HK-2 (cell line): ENCODE measurements at regions not wholly inside any gene's neighbourhood (a gene's known extent, or its start where the extent isn't known, plus 50 kb on each side); places are given as distances from the start of the nearest gene placed in this dataset.
A peak's percentile ranks its signal among the peaks of the same experiment; 100 is the strongest.
"Not testable (repeated sequence)": the region's sequence is repeated elsewhere in the genome, so short reads cannot be mapped to it uniquely, and the experiment has no call there.

Experiments
- DNase-seq: peaks from one replicate; pipeline ENCODE4 v3.0.0-alpha.2; 2018; ENCODE audit not compliant: unreplicated experiment

- no peak for DNase-seq
Observed at GRCh38 chr6:134575221-134575620, 257.3 kb upstream of the SGK1 start.

GRCh38 chr6:134574491-134574890 is 256.6 kb upstream of the SGK1 start:
- DNase-seq = no peak

GRCh38 chr6:134569996-134570395 is 252.1 kb upstream of the SGK1 start:
- not testable (repeated sequence) for DNase-seq

- no peak for DNase-seq
Observed at GRCh38 chr6:134564705-134565104, 246.8 kb upstream of the SGK1 start.

GRCh38 chr6:134560019-134560418 is 242.1 kb upstream of the SGK1 start:
- DNase-seq = no peak

- DNase-seq = no peak
Observed at GRCh38 chr6:134557509-134557908, 239.6 kb upstream of the SGK1 start.

GRCh38 chr6:134555672-134556071 is 237.8 kb upstream of the SGK1 start:
- no peak for DNase-seq

GRCh38 chr6:134553936-134554335 is 236.0 kb upstream of the SGK1 start:
- DNase-seq = no peak

GRCh38 chr6:134551245-134551960 is 233.5 kb upstream of the SGK1 start:
- DNase-seq = no peak

- no peak for DNase-seq
Observed at GRCh38 chr6:134550604-134551003, 232.7 kb upstream of the SGK1 start.

- no peak for DNase-seq
Observed at GRCh38 chr6:134549854-134550253, 231.9 kb upstream of the SGK1 start.

GRCh38 chr6:134546962-134547645 is 229.2 kb upstream of the SGK1 start:
- no peak for DNase-seq

- no peak for DNase-seq
Observed at GRCh38 chr6:134544737-134545136, 226.8 kb upstream of the SGK1 start.

- DNase-seq = no peak
Observed at GRCh38 chr6:134543128-134543527, 225.2 kb upstream of the SGK1 start.

- no peak for DNase-seq
Observed at GRCh38 chr6:134541001-134541400, 223.1 kb upstream of the SGK1 start.

GRCh38 chr6:134539865-134540323 is 222.0 kb upstream of the SGK1 start:
- DNase-seq = no peak

- not testable (repeated sequence) for DNase-seq
Observed at GRCh38 chr6:134537765-134538164, 219.9 kb upstream of the SGK1 start.

GRCh38 chr6:134537146-134537555 is 219.2 kb upstream of the SGK1 start:
- peak; percentile 75 for DNase-seq

- DNase-seq = no peak
Observed at GRCh38 chr6:134535831-134536230, 217.9 kb upstream of the SGK1 start.

- DNase-seq = no peak
Observed at GRCh38 chr6:134534708-134535149, 216.8 kb upstream of the SGK1 start.

GRCh38 chr6:134533991-134534390 is 216.1 kb upstream of the SGK1 start:
- no peak for DNase-seq

GRCh38 chr6:134532694-134533624 is 215.0 kb upstream of the SGK1 start:
- no peak for DNase-seq
